Stimulated activated CD4-positive, alpha-beta T cell treated with anti-CD3 and anti-CD28 coated beads, Interleukin-4, amount 100 ng/mL, for 24 hours (primary cell): ENCODE measurements at regions not wholly inside any gene's neighbourhood (a gene's known extent, or its start where the extent isn't known, plus 50 kb on each side); places are given as distances from the start of the nearest gene placed in this dataset.

Experiments
- DNase-seq: peaks from one replicate; pipeline ENCODE4 v3.0.0-alpha.2; 2020

DNA sequence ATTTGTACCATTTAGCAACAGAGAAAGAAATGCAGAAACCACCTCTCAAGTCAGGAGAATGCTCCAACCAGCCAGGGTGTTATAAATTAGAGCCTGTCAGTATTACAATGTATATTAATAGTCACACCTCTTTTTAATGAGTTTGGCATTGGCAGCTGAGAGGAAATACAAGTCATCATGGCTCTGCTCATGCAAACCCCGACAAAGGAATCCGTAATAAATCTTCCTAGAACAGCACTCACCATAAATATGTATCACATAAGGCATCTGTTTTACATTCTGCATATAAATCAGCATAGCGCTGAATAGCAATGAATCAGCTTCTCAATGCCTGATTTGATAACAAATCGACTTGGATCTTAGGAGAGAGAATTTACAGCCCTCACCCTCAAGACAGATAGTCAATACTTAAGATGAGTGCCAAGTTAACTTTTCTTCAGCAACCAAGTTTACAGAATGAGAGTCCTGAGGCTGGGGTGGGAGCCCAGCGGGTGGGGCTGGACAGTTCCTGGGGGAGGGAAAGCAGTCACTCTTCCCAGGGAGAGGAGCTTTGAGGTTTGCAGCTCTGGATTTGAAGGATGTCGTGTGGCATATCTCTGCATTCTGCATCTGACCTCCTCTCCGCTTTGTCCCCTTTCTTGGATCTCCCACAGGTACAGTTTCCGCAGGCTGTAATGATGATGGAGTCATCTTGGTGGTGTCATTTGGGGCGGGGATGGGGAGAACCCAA is 1034.4 kb upstream of the NR2F2 start:
- no peak for DNase-seq

GRCh38 chr15:95296643-95297042 is 1033.9 kb upstream of the NR2F2 start:
- no peak for DNase-seq

DNA sequence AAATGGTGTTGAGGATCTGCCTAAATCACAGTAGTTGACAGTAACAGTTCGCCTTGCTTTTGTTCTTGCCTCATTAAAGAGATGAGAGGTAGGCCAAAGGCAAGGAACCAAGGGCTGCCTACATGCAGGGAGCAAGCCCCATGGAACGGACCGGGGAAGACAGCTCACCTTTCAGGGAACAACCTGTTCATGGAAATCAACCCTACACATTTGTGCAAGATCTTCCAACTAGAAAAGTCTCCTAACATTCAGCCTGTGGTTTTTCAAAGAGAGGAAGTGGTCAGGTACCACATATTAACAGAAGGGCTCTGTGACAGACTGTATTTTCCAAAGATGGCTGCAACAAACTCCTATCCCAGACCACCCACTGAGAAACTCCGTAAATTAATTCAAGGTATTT is 1031.8 kb upstream of the NR2F2 start:
- no peak for DNase-seq

- DNase-seq, result no peak
These were observed 1029.5 kb upstream of the NR2F2 start for GRCh38 chr15:95300958-95301357.

DNA sequence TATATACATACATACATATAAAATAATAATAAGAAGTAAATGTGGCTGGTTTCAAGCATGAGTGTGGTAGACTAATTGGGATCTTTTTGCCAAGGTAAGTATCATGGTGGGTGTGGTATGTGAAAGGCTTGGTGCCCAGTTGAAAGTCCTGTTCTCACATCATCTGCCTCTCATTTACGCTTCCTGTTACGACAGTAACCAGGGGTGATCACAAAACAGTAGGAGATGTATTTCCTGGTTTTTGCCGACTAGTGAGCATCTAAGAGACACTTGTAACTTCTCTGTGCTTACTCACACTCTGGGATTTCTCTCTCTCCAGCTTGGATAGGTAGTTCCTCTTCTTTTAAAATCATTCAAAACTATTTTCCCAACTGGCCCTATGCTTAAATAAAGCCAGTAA is 1028.3 kb upstream of the NR2F2 start:
- no peak for DNase-seq

DNA sequence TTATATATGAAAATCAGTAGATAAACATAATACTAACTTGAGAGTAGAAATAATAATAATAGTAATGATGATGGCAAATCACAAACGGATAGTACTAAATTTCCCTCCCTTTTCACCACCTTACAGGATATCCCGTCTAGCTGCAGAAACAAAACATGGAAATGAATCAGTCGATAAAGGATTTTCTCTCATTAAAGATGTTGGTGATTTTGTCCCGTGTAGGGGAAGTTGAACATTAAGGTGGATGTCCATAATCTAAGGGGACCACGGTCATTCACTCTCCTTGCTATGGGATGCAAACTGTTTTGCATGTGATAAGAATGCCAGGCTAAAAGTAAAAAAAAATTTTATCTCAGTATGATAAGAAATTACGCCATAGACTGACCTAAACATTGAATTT is 1027.7 kb upstream of the NR2F2 start:
- no peak for DNase-seq

DNA sequence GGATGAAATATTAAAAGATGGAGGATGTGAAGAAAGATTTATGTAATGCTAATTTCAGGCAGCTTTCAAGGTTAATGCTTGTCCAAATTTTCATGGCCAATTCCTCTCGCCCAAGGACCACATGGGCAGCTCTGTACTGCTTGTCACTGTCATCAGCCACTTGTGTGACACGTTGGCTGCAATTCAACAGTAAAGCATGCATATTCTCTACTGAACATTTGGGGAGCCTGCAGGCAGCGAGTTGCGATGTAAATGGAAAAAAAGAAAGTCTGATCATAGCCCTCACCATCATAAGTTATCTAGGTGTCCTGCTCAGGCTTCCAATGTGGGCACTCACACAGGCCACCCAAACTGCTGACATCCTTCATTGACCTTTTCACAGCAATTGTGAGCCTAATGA is 1026.8 kb upstream of the NR2F2 start:
- DNase-seq, result no peak

- DNase-seq, result no peak
These were observed 1026.2 kb upstream of the NR2F2 start for GRCh38 chr15:95304151-95304946.

- no peak for DNase-seq
These were observed 1025.5 kb upstream of the NR2F2 start for GRCh38 chr15:95304947-95305400.

GRCh38 chr15:95307115-95307514 is 1023.4 kb upstream of the NR2F2 start:
- no peak for DNase-seq

DNA sequence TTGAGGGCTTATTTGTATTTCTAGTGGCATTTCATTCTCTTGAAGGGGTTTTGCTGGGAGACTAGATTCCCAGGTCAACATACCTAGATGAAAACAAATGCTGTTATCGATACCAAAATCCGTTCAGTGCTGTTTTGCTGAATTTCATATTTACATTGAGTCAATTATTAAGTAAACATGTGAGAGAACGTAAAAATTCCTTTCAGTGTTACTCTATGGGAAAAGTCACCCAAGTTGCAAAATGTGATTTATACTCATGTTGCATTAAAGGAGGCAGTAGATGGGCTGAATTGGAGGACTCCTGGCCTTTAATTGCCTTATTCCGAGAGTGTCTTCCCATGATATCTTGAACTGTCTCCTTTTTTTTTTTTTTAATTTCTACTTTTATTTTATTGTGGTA is 1011.3 kb upstream of the NR2F2 start:
- DNase-seq, result no peak

DNA sequence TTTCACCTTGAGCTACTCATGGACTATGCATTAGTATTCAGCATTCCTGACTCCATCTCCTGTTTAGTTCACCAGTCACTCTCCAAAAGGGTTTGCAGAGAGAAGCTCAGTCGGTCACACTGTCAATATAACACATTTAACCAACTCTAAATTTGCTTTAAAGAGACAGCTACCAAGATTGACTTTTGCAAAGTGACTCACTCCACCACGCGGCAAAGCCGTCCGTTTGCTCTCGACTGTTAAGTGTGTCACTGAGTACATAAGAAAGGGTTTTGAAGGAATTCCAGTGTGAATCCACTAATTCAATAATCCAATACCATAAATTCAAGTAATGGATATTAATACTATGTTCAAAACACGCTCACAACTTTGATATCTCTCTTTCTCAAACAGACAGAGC is 1006.7 kb upstream of the NR2F2 start:
- no peak for DNase-seq

DNA sequence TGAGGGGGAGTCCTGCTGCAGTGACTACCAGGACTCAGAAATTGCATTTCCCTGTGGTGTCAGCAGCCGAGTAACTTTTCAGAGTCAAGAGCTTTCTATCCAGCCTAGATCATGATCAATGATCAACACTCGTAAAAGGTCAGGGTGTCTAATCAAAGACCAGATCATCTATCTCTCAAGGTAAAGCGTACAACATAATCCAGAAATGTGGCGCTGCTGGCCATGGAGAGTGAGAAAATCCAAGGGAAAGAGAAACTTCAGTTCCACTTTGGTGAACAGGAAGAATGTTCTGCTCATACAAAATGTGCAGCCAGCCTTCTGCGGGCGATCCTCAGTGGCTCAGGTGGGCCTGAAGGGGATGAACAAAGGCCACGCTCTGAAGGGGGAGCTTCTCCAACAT is 1005.8 kb upstream of the NR2F2 start:
- DNase-seq, result no peak

- no peak for DNase-seq
These were observed 1004.6 kb upstream of the NR2F2 start for GRCh38 chr15:95325763-95326404.

- DNase-seq, result no peak
These were observed 1003.9 kb upstream of the NR2F2 start for GRCh38 chr15:95326431-95327182.

DNA sequence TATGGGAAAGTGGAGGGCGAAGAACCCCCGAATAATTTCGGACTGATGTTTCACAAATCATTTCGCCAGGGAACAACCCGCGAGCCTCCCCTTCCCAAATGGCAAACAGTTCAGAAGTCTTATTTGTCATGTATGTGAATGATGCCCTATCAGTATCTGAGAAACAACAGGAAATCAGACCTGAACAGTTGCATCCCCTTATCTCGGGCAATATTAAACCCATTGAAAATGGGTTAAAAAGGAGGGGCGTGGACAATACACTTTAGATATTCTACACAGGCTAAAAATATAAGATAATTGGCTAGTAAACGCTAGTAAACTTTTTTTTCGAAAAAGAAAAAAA is 1003.3 kb upstream of the NR2F2 start:
- no peak for DNase-seq

- no peak for DNase-seq
These were observed 1002.8 kb upstream of the NR2F2 start for GRCh38 chr15:95327661-95328060.

GRCh38 chr15:95328559-95328958 is 1001.9 kb upstream of the NR2F2 start:
- no peak for DNase-seq

GRCh38 chr15:95329362-95329761 is 1001.1 kb upstream of the NR2F2 start:
- DNase-seq, result no peak

GRCh38 chr15:95341686-95342085 is 988.8 kb upstream of the NR2F2 start:
- DNase-seq, result no peak

DNA sequence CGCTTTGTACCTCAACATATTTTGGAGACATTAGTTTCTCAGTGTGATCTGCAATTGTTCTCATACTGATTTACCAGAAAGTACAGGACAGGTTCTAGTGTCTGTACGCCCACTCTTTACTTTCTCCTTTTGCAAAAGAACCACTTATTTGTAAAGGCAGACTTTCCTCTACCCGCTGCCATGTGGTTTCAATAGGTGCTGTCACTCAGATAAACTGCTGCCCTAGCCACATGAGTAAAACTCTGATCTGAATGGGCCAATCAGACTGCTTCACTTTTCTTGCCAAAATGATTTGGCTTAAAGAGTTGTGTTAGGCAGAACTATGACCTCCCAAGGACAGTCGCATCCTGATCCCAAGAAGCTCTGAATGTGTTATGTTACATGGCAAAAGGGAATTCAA is 984.6 kb upstream of the NR2F2 start:
- DNase-seq, result no peak

DNA sequence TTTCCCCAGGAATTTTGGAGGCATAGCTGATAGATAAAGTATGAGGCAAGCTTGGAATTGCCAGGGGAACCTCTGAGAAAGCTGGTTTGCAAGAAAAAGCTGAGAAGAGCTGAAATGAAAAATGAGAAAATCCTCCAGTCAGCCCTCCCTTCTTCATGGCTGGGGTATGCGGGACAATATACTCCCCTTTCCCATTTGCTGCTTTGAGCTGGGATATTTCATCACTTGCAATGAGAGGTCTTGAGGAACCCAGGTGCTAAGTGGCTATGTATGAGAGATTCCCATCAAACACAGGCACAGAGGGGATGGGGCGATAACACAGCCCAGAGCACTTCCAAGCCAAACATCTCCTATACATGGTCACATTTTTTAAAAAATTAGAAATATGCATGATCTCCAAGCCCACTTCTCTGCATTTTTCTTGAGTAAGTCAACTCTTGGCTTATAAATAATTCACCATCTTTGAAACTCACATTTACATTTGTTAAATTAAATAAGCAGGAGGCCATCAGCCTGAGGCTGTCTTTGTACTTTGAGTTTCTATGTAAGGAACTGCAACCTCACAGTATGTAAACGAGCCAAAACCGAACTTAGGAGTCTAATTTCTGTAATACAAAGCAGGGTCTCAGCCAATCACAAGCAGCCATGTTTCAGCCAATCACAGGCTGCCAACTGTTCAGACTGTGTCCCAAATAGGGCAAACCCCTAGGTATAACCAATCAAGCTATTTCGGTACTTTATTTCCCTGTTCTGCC is 983.6 kb upstream of the NR2F2 start:
- DNase-seq, result no peak

DNA sequence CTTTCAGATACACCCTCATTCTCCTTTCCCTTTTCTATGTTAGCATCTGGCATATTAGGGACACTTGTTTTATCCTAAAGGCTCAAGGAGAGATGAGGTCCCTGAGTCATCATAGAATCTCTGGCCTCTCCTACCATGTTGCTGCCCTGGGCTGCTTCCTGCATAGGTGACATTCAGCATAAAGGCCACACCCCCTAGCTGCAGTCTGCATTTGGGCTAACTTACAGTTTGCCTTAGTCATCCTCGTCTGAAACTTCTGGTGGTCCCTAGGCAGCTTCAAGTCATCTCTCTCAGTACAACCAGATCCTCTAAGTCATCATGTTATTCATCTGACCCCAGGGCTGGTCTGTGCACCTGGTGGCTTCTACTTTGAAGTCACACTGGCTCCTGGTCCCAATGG is 982.7 kb upstream of the NR2F2 start:
- no peak for DNase-seq
